ENCODE measurements at regions not wholly inside any gene's neighbourhood (a gene's known extent, or its start where the extent isn't known, plus 50 kb on each side); places are given as distances from the start of the nearest gene placed in this dataset.

GRCh38 chr13:34302596-34302995 lies 484.6 kb downstream of the RFC3 start:
- TF ChIP-seq CTCF (conservative IDR thresholded peaks at IDR 0.05) (no peak), EZH2 (IDR thresholded peaks at IDR 0.05; ENCODE audit: low read depth) (no peak)
